Endothelial cell of umbilical vein (primary cell): ENCODE measurements at regions not wholly inside any gene's neighbourhood (a gene's known extent, or its start where the extent isn't known, plus 50 kb on each side); places are given as distances from the start of the nearest gene placed in this dataset.

Source experiments
- BruUV-seq: library from RNA; stranded (reverse); fragments of 400-500 nt; replicated peaks from 2 replicates; lab custom pipeline; 2021; lab: Mats Ljungman, UMichigan
- CTCF ChIA-PET: fragments of 300-600, 350-600 bp; sonication (Branson Sonifier 250); formaldehyde crosslinking; loops from one replicate; lab custom pipeline; 2021; ENCODE audit warnings: antibody characterized with exemption, inconsistent platforms; lab: Charles Lee
- POLR2A ChIA-PET: fragments of 300-600, 350-600 bp; sonication (Branson Sonifier 250); formaldehyde crosslinking; loops from one replicate; lab custom pipeline; 2021; ENCODE audit warnings: antibody characterized with exemption, inconsistent platforms; lab: Charles Lee
- DNase-seq: peaks from one replicate; pipeline ENCODE4 v3.0.0-alpha.2; 2011; ENCODE audit warnings: low read depth, low spot score
- FAIRE-seq: peaks from 2 replicates; lab custom pipeline; 2011; peaks lifted over from hg19 to GRCh38; lab: Jason Lieb, UNC
- H2AFZ ChIP-seq: 2 replicates; pipeline ENCODE4 v1.6.0; 2012; ENCODE audit warnings: low read depth, low read length, control low read depth, inconsistent platforms
- H3K27ac ChIP-seq: 2 replicates; pipeline ENCODE4 v1.5.1; 2011; ENCODE audit warnings: low read depth, mild to moderate bottlenecking, control low read depth, low read length, moderate library complexity; ENCODE audit not compliant: insufficient read depth
- H3K27me3 ChIP-seq, 2 experiments: 2 replicates each; pipeline versions ENCODE4 v1.6.0 to v1.6.1; 2011; ENCODE audit warnings: low read length in 2 of 2, mixed read lengths in 1 of 2; ENCODE audit not compliant: control insufficient read depth in 2 of 2, insufficient read depth in 2 of 2
- H3K36me3 ChIP-seq, 2 experiments: 2 replicates in 1 of 2; 3 replicates in 1 of 2; pipeline ENCODE4 v1.5.1; 2011; ENCODE audit warnings: low read length in 2 of 2, mild to moderate bottlenecking in 1 of 2, moderate library complexity in 1 of 2; ENCODE audit not compliant: control insufficient read depth in 2 of 2, insufficient read depth in 2 of 2; ENCODE audit errors: extremely low read depth in 1 of 2
- H3K4me1 ChIP-seq: 3 replicates; pipeline ENCODE4 v1.5.1; 2011; ENCODE audit warnings: mild to moderate bottlenecking, low read length; ENCODE audit not compliant: control insufficient read depth, insufficient read depth; ENCODE audit errors: extremely low read depth
- H3K4me2 ChIP-seq: 2 replicates; pipeline ENCODE4 v1.6.1; 2011; ENCODE audit warnings: low read length, control low read depth, mixed read lengths; ENCODE audit not compliant: insufficient read depth
- H3K4me3 ChIP-seq, 3 experiments: fragments of 200-600 bp in 1 of 3; sonication (generic), shearing (Covaris generic) in 1 of 3; replicated peaks in 1 of 3; 2 replicates each; pipeline ENCODE4 v1.5.1; 2011 to 2016; ENCODE audit warnings: control low read depth in 3 of 3, low read length in 3 of 3, mild to moderate bottlenecking in 2 of 3, inconsistent platforms in 1 of 3, low read depth in 1 of 3, moderate library complexity in 1 of 3; ENCODE audit not compliant: insufficient read depth in 1 of 3
- H3K79me2 ChIP-seq: 2 replicates; pipeline ENCODE4 v1.6.0; 2012; ENCODE audit warnings: low read length, inconsistent platforms; ENCODE audit not compliant: control insufficient read depth, insufficient read depth
- H3K9ac ChIP-seq: replicated peaks from 2 replicates; pipeline ENCODE3; 2011; ENCODE audit warnings: low read length, control low read depth; ENCODE audit not compliant: insufficient read depth; ENCODE audit errors: extremely low read depth
- H3K9me1 ChIP-seq: replicated peaks from 3 replicates; pipeline ENCODE4 v1.6.0; 2011; ENCODE audit warnings: mild to moderate bottlenecking, low read length; ENCODE audit not compliant: control insufficient read depth, insufficient read depth; ENCODE audit errors: extremely low read depth
- H3K9me3 ChIP-seq: replicated peaks from 2 replicates; pipeline ENCODE4 v1.5.1; 2012; ENCODE audit warnings: low read length, inconsistent platforms; ENCODE audit not compliant: control insufficient read depth, insufficient read depth
- H4K20me1 ChIP-seq: replicated peaks from 2 replicates; pipeline ENCODE3; 2011; ENCODE audit warnings: mild to moderate bottlenecking, low read length; ENCODE audit not compliant: control insufficient read depth, insufficient read depth; ENCODE audit errors: extremely low read depth
- CTCF ChIP-seq, 2 donors: IDR thresholded peaks; 1 replicate in 1 of 2; 2 replicates in 1 of 2; pipeline ENCODE4 v1.5.1; 2011; ENCODE audit warnings: low read length in 2 of 2, mild to moderate bottlenecking in 2 of 2, moderate library complexity in 2 of 2, control low read depth in 1 of 2, inconsistent platforms in 1 of 2, low read depth in 1 of 2; ENCODE audit not compliant: insufficient read depth in 1 of 2; ENCODE audit errors: extremely low read depth in 1 of 2
- EZH2 ChIP-seq: IDR thresholded peaks from 2 replicates; pipeline ENCODE4 v1.6.1; 2012; ENCODE audit warnings: borderline replicate concordance, low read depth, mild to moderate bottlenecking, moderate library complexity, low read length, inconsistent platforms; ENCODE audit not compliant: severe bottlenecking
- FOS ChIP-seq: IDR thresholded peaks from 2 replicates; pipeline ENCODE4 v1.6.1; 2011; ENCODE audit warnings: mild to moderate bottlenecking, low read length, moderate library complexity, borderline replicate concordance; ENCODE audit not compliant: insufficient read depth
- GATA2 ChIP-seq: IDR thresholded peaks from 2 replicates; pipeline ENCODE4 v1.7.0; 2011; ENCODE audit warnings: low read depth, mild to moderate bottlenecking, moderate library complexity, mixed read lengths, low read length; ENCODE audit not compliant: insufficient read length, insufficient read depth
- JUN ChIP-seq: IDR thresholded peaks from 2 replicates; pipeline ENCODE4 v1.6.1; 2011; ENCODE audit warnings: borderline replicate concordance, low read depth; ENCODE audit not compliant: insufficient read length, insufficient read depth
- MYC ChIP-seq: IDR thresholded peaks from one replicate; pipeline ENCODE4 v1.6.1; 2011; ENCODE audit warnings: mild to moderate bottlenecking, low read depth, low read length
- POLR2A ChIP-seq: IDR thresholded peaks from 2 replicates; pipeline ENCODE4 v1.6.1; 2012; ENCODE audit warnings: low read depth, mild to moderate bottlenecking, control low read depth, low read length
- POLR2AphosphoS5 ChIP-seq: IDR thresholded peaks from 2 replicates; pipeline ENCODE4 v1.6.1; 2012; ENCODE audit warnings: low read depth, mild to moderate bottlenecking, control low read depth, low read length, moderate library complexity; ENCODE audit not compliant: insufficient read depth
- dilution Hi-C: fragments of 300-500 bp; cut with MboI; formaldehyde crosslinking; loops from one replicate; pipeline ENCODE4 v1.15.0; 2019; ENCODE audit warnings: low sequenced_read_pairs; ENCODE audit not compliant: extremely low pct_ligation_motif_present
- intact Hi-C: fragments of 100-400 bp; cut with micrococcal nuclease; formaldehyde crosslinking; loops from one replicate; pipeline ENCODE4 v1.10.0; 2022
- TF ChIP-seq, protein P1 (sequence below): IDR thresholded peaks from 2 replicates; pipeline ENCODE4 v1.6.1; 2011; ENCODE audit not compliant: insufficient read depth, insufficient read length

- no peaks in the 10 kb centered on the region for H3K27me3 ChIP-seq
- H3K9me1 ChIP-seq = no peaks in the 10 kb centered on the region
- no peaks in the 10 kb centered on the region for H3K9me3 ChIP-seq
- H3K9ac ChIP-seq = no peak overlapping the region
- H2AFZ ChIP-seq = no peak overlapping the region
- no peaks in the 10 kb centered on the region for H3K79me2 ChIP-seq
- H4K20me1 ChIP-seq = no peaks in the 10 kb centered on the region
- ChIA-PET POLR2A (no interaction called here), CTCF (no interaction called here)
- intact Hi-C loops (no loop called here), dilution Hi-C loops (no loop called here)
- DNase-seq (no peak), FAIRE-seq (no peak)
- no TSS peak for BruUV-seq
- no peak overlapping the region for H3K4me3 ChIP-seq
- TF ChIP-seq FOS = no peak
- no peak for TF ChIP-seq JUN
- no peak for TF ChIP-seq CTCF (IDR thresholded peaks at IDR 0.05; ENCODE audit: extremely low read depth in 1 of 2, insufficient read depth in 1 of 2, low read depth in 1 of 2, low read length in 2 of 2)
- H3K27ac ChIP-seq = no peak overlapping the region
- H3K4me1 ChIP-seq = no peaks in the 10 kb centered on the region
- H3K36me3 ChIP-seq = no peaks in the 10 kb centered on the region
- no peak overlapping the region for H3K4me2 ChIP-seq
These were observed 688.6 kb upstream of the SLC10A2 start for GRCh38 chr13:103754783-103755182.

GRCh38 chr13:103734837-103735236 is 668.6 kb upstream of the SLC10A2 start:
- H3K27ac ChIP-seq = no peak overlapping the region
- no peak overlapping the region for H3K4me3 ChIP-seq
- no TSS peak for BruUV-seq
- H3K4me1 ChIP-seq = no peaks in the 10 kb centered on the region
- H4K20me1 ChIP-seq = no peaks in the 10 kb centered on the region
- H3K9ac ChIP-seq = no peak overlapping the region
- POLR2A ChIA-PET = no interaction called here
- dilution Hi-C loops = no loop called here
- DNase-seq = no peak
- CTCF ChIA-PET = no interaction called here
- no peak overlapping the region for H2AFZ ChIP-seq
- H3K9me1 ChIP-seq = no peaks in the 10 kb centered on the region
- no peaks in the 10 kb centered on the region for H3K9me3 ChIP-seq
- no peaks in the 10 kb centered on the region for H3K79me2 ChIP-seq
- no peak overlapping the region for H3K4me2 ChIP-seq
- no peaks in the 10 kb centered on the region for H3K36me3 ChIP-seq
- TF ChIP-seq GATA2 = no peak
- TF ChIP-seq MYC = no peak
- no peak for TF ChIP-seq CTCF (IDR thresholded peaks at IDR 0.05; ENCODE audit: extremely low read depth in 1 of 2, insufficient read depth in 1 of 2, low read depth in 1 of 2, low read length in 2 of 2)
- no peak for TF ChIP-seq POLR2AphosphoS5
- TF ChIP-seq, protein P1, sequence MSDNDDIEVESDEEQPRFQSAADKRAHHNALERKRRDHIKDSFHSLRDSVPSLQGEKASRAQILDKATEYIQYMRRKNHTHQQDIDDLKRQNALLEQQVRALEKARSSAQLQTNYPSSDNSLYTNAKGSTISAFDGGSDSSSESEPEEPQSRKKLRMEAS = no peak
- no peak for TF ChIP-seq EZH2
- TF ChIP-seq POLR2A = no peak
- TF ChIP-seq JUN = no peak
- TF ChIP-seq FOS = no peak
- intact Hi-C loops = no loop called here
- H3K27me3 ChIP-seq = no peaks in the 10 kb centered on the region
- FAIRE-seq = no peak
